ENCODE measurements at regions not wholly inside any gene's neighbourhood (a gene's known extent, or its start where the extent isn't known, plus 50 kb on each side); places are given as distances from the start of the nearest gene placed in this dataset.

- dilution Hi-C loops (cut with MboI; ENCODE audit: extremely low pct_ligation_motif_present, low sequenced_read_pairs), result no loop called here
- TF ChIP-seq POLR2AphosphoS5 (IDR thresholded peaks at IDR 0.05; ENCODE audit: insufficient read depth, low read depth, low read length) (no peak), FOS (IDR thresholded peaks at IDR 0.05; ENCODE audit: borderline replicate concordance, insufficient read depth, low read length) (no peak), EZH2 (IDR thresholded peaks at IDR 0.05; ENCODE audit: borderline replicate concordance, low read depth, low read length, severe bottlenecking) (no peak), GATA2 (IDR thresholded peaks at IDR 0.05; ENCODE audit: insufficient read depth, insufficient read length, low read depth, low read length) (no peak), JUN (IDR thresholded peaks at IDR 0.05; ENCODE audit: borderline replicate concordance, insufficient read depth, insufficient read length, low read depth) (no peak), CTCF (IDR thresholded peaks at IDR 0.05; ENCODE audit: extremely low read depth in 1 of 2, insufficient read depth in 1 of 2, low read depth in 1 of 2, low read length in 2 of 2) (no peak), POLR2A (IDR thresholded peaks at IDR 0.05; ENCODE audit: low read depth, low read length) (no peak), MAX (IDR thresholded peaks at IDR 0.05; ENCODE audit: insufficient read depth, insufficient read length) (no peak), MYC (IDR thresholded peaks at IDR 0.05; ENCODE audit: low read depth, low read length) (no peak)
- no peaks in the 10 kb centered on the region for H3K9me1 ChIP-seq (replicated peaks; ENCODE audit: control insufficient read depth, extremely low read depth, insufficient read depth, low read length)
- H2AFZ ChIP-seq (ENCODE audit: low read depth, low read length), result peak overlapping the region; percentile 78
- no TSS peak for BruUV-seq (replicated peaks)
- H3K27ac ChIP-seq (ENCODE audit: insufficient read depth, low read depth, low read length), result no peak overlapping the region
- H3K9ac ChIP-seq (replicated peaks; ENCODE audit: extremely low read depth, insufficient read depth, low read length), result no peak overlapping the region
- H3K27me3 ChIP-seq (ENCODE audit: control insufficient read depth in 2 of 2, insufficient read depth in 2 of 2, low read length in 2 of 2), result peaks cover 2 to 5% of the 10 kb centered on the region in 2 experiments
- no peaks in the 10 kb centered on the region for H3K79me2 ChIP-seq (ENCODE audit: control insufficient read depth, insufficient read depth, low read length)
- ChIA-PET POLR2A (no interaction called here), CTCF (interaction anchor here (0.6 to 1.1 kb wide), 6 partner anchors 13 to 267 kb away, joined by 3 to 4 read pairs (median 3); no protein-coding TSS in a partner anchor)
- FAIRE-seq, result no peak
- intact Hi-C loops (cut with micrococcal nuclease), result loop anchor here (5.0 kb wide), 1 partner anchor 56 kb away; no protein-coding TSS in a partner anchor
- H3K9me3 ChIP-seq (replicated peaks; ENCODE audit: control insufficient read depth, insufficient read depth, low read length), result no peaks in the 10 kb centered on the region
- H3K36me3 ChIP-seq (ENCODE audit: control insufficient read depth in 2 of 2, extremely low read depth in 1 of 2, insufficient read depth in 2 of 2, low read length in 2 of 2), result no peaks in the 10 kb centered on the region
- DNase-seq (ENCODE audit: low read depth, low spot score), result no peak
- H3K4me3 ChIP-seq (replicated peaks in 1 of 3; ENCODE audit: insufficient read depth in 1 of 3, low read depth in 1 of 3, low read length in 3 of 3), result no peak overlapping the region
- peaks cover 2% of the 10 kb centered on the region for H3K4me1 ChIP-seq (ENCODE audit: control insufficient read depth, extremely low read depth, insufficient read depth, low read length)
- H3K4me2 ChIP-seq (ENCODE audit: insufficient read depth, low read length), result peak overlapping the region; percentile 31
- H4K20me1 ChIP-seq (replicated peaks; ENCODE audit: control insufficient read depth, extremely low read depth, insufficient read depth, low read length), result no peaks in the 10 kb centered on the region
Measured at GRCh38 chr9:91118704-91119025, 243.1 kb downstream of the AUH start.
